MG63 (cell line): ENCODE measurements at regions not wholly inside any gene's neighbourhood (a gene's known extent, or its start where the extent isn't known, plus 50 kb on each side); places are given as distances from the start of the nearest gene placed in this dataset.

Experiments
- DNase-seq: peaks from one replicate; pipeline ENCODE4 v3.0.0-alpha.2; 2020
- H3K27me3 ChIP-seq: fragments of 250-450 bp; sonication (Bioruptor Pico); 2 replicates; pipeline ENCODE4 v1.5.1; 2020; ENCODE audit warnings: mild to moderate bottlenecking, moderate library complexity
- H3K36me3 ChIP-seq: fragments of 250-450 bp; sonication (Bioruptor Pico); 2 replicates; pipeline ENCODE4 v1.5.1; 2020; ENCODE audit warnings: mild to moderate bottlenecking, moderate library complexity
- H3K4me3 ChIP-seq: fragments of 250-450 bp; sonication (Bioruptor Pico); 2 replicates; pipeline ENCODE4 v1.5.1; 2020; ENCODE audit warnings: mild to moderate bottlenecking, moderate library complexity
- H3K9me3 ChIP-seq: fragments of 250-450 bp; sonication (Bioruptor Pico); 2 replicates; pipeline ENCODE4 v1.5.1; 2020; ENCODE audit warnings: mild to moderate bottlenecking, moderate library complexity

DNA sequence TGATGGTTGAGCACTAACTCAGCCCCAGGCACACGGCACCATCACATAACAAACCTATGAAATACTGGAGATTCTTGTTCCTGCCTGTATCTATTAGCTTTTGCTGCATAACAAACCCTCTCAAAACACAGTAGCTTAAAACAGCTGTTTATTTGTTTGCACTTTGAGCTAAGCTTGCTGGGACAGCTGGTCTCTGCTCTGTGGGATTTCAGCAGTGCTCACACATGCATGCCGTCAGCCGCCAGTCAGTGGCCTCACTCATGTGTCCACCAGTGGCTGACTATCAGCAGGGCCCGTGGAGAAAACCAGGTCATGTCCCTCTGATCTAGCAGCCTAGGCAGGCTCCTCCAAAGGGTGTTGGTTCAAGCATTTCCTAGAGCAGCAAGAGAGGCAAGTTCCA, 52.8 kb upstream of the RAB12 start:
- no peaks in the 10 kb centered on the region for H3K36me3 ChIP-seq
- H3K4me3 ChIP-seq = no peak overlapping the region
- no peaks in the 10 kb centered on the region for H3K9me3 ChIP-seq
- no peaks in the 10 kb centered on the region for H3K27me3 ChIP-seq
- no peak for DNase-seq
